ENCODE measurements at regions not wholly inside any gene's neighbourhood (a gene's known extent, or its start where the extent isn't known, plus 50 kb on each side); places are given as distances from the start of the nearest gene placed in this dataset.

DNA sequence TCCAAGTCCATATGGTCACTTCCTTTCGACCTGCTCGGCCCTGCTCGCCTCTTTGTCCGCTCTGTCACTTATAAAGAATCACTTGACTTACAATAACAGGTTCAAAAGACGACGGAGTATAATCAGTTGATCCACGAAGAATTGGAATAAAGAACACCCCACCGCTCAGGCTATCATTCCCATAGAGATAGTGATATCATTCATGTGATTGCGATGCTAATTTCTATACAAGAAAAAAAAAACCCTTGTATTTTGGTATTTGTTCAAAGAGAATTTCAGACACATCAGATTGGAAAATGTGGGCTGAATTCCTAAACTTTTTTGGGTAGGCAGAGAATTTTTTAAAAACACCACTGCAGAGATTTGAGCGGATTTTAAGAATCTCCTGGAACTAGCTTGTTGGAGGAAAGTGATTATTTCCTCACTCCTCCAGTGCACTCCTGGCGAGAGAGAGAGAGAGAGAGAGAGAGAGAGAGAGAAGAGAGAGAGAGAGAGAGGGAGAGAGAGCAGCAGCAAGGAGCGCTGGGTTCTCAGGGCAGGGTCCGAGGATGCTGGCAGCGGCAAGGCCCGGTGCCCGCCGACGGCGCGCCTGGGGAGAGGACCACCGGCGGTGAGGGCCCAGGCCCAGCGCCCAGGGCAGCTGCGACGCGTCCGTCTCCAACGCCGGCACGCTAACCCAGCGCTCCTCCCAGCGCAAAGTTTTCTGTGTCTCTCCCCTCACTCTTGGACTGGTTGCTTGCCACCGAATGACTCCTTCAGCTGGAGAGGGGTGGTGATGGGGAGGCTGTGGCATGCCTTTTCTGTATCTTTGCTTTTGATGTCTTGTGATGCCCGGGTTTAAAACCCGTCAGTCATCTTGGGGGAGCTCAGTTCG is 149.0 kb upstream of the ZNF536 start:
- FAIRE-seq = no peak

DNA sequence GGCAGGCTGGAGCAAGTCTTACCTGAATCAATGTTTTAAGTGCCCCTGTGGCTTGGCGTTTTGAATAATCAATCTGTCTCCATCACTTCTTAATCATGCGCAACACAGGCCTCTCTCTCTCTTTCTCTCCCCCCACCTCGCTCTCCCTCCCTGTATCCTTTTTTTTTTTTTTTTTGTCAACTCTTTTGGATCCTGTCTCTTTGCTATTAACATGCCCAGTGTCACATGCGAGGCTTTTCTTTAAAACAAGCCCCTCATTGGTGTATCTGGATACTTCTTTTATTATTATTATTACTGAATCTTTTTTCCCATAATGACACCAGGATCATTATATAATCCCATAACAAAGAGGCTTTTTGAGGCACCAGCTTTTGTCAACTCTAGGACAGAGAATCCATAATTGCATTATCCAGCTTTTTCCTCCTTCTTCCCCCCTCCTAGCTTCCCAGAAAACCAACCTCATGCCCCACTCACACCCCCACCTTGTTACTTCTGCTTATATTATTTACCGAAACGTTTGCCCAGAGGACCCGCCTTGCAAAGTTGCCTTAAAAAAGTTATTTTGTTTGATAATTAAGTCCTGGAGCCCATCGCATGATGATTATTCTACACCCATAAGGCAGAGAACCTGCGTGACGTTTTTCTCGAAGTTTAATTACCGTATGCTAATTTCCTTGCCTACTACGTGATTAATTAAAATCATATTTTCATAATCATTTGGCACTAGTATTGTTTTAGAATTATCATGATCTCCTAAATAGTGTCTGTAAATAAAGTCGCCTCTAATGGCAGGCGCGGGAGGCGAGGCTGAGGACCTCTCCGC is 148.1 kb upstream of the ZNF536 start:
- no peak for FAIRE-seq

DNA sequence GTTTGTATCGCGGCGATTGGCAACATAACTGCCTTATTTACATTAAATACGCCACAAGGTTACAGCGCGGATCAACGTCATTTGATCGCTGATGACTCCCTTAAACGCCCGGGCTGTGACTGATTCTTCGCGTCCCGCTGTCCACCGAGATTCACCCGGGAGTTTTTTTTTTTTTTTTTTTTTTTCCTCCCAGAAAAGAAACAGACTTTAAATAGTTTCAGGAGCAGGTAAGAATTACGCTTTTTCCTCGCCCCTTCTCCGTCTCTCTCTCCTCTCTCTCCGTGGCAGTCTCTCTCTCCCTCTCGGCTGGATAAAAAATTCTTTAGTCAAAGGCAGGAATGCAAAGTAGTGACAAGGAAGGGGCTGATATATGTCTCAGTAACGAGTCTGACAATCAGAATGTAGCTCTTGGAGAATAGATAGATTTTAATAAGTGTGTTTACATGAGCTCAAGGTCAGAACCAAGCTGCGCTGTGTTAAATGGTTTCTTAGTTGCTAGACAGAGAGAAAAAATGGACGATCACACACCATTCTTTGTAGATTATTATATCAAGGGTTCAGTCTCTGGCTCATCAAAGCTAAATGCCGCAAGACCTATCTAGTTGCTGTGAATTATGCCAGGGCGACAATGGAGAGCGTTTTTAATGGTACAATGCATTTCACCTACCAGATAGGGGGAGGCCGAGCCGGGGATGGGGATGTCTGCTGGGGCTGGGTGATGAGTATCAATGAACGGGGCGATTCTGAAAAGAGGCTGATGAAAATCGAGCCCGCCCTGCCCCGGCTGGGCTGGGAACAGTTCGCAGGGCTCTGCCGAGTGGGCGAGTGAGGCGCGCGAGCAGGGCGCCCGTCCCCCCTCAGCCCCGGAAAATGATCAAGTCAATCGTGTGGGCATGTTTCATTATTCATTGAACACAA is 147.2 kb upstream of the ZNF536 start:
- no peak for FAIRE-seq

DNA sequence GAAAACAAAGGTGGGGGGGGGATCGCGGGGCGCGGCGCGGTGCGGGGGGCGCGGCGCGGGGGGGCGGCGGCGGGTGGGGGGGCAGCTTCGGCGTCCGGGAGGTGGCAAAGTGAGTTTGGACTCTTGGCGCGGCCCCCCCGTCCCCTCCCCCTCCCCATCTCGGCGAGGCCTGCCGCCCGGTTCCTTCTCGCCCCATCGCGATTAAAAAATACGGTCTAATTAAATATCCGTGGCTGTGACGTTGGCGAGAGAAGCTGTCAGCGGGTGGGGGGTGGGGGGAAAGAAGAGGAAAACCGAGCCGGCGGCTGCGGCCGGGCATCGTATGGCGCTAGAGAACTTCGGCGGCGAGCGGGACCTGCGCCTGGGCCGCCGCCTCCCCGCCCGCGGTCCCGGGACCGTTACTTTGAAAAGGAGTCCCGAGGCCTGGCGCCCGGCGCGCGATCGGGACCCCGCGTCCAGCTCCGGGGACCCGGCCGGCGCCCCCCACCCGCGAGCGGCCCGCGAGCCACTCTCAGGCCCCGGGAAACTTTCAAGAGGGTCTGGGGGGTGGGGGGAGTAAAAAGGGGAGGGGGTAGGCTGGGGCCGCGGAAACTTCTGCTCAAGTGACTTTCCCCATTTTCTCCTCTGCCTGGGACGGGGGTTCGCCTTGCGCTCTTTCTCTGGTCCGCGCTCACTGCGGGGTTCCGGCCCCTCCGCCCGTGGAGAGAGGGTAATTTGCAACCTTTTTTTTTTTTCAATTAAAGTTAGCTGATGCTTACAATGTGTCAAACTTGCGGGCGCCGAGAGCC is 146.3 kb upstream of the ZNF536 start:
- FAIRE-seq = no peak

DNA sequence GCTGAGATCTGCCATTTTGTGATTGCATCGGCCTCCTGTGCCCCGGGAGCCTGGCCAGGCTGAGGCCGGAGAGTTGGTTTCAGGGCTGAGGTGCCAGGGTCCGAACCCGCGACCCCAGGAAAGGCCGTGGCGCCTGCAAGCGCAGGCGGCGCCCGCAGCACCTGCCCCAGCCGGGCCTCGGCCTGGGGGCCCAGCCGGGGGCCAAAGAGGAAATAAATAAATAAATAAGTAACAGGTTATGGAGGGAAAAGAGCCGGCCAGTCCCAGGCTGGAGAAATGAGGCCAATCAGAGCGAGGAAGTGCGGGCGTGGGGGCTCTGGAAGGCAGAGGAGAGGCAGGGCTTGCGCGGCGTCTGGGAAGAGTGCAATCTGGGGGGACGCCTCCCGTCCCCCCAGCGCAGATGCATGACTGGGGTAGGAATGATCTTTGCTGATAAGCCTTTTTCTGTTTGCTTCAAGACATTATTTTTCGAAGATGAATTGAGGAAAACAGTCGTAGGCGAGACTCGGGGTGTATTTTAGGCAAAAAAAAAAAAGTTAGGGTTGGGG is 145.6 kb upstream of the ZNF536 start:
- no peak for FAIRE-seq

DNA sequence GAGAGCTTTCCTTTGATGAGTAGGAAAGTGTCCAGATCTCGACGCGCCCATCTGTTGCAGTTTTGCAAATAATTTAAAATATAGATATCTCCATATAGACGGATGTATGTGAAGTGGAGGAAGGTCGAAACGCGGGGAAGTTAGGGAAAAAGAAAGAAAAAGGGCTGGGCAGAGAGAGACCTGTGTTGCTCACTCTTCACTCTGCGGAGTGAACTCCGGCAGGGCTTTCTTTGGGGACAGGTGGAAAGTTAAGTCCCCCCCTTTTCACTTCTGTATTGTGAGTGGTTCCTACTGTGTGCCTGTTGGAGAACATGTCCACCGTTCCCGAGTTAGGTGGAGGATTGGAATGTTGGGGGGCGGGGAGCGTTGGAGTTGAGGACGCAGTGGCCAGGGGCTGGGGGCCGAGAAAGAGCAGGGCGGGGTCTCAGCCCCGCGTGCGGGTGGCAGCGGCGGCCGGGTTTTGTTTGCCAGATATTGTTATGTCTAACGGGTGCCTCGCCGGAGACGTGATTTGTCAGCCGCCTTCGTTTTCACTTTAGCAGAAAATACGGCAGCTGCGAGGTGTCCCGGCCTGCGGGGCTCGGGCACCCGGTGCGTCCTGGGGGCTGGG is 145.1 kb upstream of the ZNF536 start:
- FAIRE-seq = no peak

DNA sequence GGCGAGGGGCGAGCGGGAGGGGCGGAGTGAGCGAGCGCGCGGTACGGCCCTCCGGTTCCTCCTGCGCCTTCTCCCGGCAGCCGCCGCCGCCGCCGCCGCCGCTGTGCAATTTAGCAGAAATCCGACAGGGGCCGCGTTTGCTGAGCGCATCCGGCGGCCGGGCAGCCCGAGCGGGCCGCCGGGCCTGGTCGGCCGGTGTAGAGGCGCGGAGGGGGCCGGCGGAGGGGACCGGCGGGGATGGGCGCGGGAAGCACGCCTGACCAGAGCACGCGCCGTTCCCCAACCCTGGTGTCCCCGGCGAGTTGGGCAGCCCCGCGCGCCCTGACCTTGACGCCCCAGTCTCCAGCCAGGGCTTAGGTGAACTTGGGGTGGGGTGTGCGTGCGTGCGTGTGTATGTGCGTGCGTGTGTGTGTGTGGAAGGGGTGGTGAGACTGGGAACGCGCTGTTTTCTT is 144.5 kb upstream of the ZNF536 start:
- FAIRE-seq = no peak

DNA sequence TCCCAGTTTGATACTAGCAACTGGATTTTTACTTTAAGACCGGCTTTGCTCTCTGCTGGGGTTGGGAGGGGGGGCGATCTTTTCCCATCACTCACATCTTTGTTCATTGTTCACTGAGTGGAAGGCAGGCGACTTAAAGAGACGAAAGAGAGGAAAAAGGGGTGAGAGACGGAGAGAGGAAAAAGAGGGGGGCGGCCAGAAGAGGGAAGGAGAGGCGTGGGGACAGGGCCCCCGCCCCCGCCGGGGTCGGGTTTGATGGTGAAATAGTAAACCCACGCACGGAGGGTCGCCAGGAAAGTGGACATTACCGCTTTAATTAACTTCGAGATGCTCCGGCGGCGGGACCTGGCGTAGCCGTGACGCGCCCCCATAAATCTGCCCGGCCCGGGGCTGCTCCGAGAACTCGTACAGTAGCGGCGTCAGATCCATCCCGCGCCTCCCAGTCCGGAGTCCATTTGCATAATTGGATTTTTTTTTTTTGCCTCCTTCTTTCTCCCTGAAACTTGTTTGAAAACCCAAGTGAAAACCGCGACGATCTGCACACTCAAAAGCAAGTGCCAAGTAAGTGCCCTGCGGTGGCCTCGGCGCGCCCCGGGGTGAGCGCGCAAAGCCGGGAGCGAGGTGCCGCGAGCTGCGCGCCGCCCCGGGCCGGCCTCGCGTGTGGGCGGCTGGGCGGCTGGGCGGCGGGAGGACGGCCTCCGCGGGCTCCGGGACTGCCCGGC is 143.9 kb upstream of the ZNF536 start:
- no peak for FAIRE-seq

DNA sequence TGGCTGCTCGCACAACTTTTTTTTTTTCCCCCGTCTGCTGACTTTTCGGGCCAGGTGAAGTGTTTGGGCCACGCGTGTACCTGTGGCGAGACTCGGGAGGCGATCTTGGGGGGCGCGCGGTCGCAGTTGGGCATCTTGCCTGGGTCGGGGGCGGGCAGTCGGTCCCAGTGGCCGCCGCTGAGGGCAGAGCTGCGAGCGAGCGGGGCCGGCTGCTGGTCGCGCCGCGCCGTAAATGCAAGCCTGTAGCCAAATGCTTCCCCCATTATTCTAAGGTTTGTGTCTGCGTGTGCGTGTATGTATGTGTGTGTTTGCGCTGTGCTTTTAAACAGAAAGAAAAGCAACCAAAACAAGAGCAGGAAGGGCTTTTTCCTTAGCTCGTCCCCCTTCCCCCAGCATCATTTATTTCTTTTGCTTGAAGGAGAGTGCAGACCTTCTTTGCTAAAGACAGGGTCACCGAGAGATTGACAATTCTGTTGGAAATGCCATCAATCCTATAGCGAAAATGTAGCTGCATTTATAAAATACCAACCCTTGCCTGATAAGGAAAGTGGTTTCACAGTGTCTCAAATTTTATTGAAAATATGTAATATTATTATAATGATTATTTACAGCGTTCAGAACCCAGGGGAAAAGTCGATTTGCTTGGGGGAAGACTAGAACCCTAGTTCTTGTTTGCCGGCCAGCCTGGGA is 143.2 kb upstream of the ZNF536 start:
- no peak for FAIRE-seq

DNA sequence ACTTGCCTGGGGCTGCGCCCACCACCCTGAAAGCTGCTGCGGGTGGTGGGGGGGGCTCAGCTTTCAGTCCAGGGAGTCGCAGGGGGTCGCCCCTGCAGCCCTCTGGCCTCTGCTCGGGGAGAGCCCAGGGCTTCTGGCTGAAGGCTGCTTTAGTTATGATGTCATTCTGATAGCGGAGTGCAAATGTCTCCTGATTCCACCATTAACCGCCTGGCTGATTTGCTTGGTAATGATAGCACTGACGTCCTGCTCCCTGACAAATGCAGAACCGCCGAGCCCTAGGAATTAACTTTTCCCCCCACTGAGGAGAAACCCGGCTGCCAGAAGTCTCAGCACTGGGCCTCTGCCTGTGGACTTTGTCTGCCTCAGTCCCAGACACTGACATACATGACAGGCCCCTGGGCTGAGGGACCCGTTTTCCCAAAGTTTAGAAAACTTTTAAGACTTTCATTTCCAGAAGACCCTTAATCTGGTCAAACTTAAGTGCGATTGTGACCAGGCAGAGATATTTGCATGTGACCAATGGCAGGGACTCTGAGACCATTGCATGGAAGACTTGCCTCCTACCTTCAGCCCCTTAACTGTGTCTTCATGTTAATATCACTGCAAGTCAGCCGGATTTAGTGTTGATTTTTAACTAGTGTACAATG is 142.5 kb upstream of the ZNF536 start:
- FAIRE-seq = no peak

DNA sequence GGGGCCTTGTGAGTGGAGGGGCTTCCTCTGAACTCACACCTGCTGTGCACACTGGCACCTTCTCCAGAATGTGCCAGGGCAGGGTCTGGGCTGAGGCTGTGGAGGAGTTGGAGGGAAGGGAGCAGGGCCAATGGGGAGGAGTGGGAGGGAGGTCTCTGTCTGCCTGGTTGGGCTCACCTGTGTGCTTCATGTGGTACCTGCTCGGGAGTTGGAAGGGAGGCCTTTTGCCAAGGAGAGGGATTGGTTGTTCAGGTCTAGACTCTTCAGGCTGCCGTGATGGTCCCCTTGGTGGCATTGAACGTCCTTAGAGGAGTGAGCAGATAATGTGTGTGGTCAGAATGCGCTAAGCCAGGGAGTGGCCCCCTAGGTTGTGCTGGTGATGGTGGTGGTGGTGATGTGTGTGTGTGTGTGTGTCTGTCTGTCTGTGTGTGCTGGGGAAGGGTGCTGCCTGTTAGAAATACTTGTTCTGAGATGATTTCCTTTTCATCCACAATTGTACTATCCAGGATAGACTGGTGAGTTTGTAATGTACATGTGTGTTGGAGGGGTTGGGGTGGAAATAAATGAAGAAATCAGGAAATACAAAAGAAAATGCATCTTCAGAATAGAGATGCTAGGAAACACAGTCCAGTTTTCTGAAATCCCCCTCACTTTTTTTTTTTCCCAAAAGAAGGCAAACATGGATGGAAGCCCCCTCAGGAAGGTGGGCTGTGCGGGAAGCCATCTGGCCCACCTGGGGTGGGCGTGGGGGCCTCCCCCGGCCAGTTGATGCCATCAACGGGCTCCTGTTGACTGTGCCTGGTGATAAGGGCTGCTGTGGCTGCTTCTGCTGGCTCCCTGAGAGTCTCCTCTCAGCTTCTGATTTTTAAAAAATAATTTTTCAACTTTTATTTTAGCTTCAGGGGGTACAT is 140.5 kb upstream of the ZNF536 start:
- no peak for FAIRE-seq

DNA sequence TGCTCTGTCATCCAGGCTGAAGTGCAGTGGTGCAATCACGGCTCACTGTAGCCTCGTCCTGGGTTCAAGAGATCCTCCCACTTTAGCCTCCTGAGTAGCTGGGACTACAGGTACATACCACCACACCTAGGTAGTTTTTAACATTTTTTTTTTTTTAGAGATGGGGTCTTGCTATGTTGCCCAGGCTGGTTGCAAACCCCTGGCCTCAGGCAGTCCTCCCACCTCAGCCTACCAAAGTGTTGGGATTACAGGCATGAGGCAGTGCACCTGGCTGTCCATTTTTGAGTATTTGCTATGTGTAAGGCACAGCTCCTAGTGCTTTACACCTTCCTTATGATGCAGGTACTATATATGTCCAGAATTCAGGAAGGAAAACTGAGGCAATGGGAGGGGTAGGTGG is 138.8 kb upstream of the ZNF536 start:
- no peak for FAIRE-seq

DNA sequence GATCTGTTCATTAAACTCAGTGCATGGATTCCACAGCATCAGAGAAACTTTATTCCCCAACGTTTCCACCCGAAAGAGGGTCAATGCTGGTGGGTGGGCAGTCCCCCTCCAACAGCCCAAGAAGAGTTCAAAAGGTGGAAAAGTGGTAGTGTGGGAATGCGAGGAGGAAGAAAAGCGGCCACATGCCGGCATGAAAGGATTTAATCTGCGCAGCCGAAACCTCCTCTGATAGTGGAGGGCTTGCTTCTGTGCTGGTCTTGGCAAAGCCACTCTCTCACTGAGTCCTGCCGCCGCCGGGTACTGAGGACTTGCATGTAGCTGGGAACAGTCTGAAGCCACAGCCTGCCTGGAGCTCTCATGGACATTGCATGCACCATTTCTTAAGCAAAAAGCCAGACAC is 136.2 kb upstream of the ZNF536 start:
- FAIRE-seq = no peak

DNA sequence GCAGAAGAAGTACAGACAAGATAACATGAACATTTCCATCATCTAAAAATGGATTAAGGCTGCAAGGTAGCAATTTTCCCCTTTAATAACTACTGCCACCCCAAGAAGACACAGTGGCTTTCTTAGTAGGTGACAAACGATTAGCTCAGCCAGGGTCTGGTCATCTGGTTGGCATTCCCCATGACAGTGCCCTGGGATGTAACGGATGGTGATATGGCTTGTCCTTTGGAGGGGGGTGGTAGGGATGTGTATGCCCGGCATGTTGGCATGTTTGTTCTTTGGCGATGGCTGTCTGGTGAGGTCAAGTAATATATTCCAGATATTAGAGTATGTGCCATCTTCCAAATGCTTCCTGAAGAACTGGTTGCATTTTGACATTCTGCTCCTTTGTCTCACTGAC is 135.6 kb upstream of the ZNF536 start:
- FAIRE-seq = no peak

DNA sequence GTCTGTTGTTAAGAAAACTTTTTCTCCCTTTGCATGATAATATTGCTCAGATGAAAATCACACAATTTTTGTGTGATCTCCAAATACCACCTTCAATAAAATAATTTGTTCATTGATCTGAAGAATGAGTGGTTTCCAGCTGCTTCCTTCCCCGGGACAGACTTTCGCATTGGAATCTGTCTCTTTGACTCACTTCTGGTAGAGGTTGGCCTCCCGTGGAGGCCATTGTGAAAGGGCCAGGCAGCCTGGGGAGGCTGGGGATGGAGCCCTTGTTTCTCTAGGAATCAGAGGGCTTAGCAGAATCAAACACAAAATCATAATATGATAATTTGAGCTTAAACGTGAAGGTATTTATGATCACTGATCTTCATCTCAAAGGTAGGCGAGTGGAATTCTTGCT is 135.0 kb upstream of the ZNF536 start:
- no peak for FAIRE-seq

DNA sequence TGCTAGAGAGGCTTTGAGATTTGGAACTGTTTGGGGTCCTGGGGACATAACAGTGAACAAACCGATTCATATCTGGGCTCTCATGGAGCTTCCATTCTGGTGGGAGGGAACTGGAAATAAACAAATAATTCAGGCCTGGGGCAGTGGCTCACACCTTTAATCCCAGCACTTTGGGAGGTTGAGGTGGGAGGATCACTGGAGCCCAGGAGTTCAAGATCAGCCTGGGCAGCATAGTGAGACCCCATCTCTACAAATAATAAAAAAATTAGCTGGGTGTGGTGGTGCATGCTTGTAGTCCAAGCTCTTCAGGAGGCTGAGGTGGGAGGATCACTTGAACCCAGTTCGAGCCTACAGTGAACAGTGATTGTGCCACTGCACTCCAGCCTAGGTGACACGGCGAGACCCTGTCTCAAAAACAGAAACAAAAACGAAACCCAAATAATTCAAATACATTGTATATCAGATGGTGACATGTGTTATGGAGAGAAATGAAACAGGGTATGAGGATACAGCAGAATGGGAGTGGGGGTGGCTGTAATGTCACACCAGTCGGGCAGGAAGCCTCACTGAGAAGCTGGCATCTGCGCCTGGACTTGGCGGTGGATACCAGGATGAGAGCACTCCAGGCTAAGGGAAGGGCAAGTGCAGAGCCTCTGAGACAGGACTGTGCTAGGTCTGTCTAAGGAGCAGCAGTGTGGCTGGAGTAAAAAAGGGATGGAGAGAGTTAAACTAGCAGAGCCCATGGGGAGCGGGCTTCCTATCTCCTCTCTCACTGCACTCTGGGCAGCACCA is 131.1 kb upstream of the ZNF536 start:
- FAIRE-seq = no peak

DNA sequence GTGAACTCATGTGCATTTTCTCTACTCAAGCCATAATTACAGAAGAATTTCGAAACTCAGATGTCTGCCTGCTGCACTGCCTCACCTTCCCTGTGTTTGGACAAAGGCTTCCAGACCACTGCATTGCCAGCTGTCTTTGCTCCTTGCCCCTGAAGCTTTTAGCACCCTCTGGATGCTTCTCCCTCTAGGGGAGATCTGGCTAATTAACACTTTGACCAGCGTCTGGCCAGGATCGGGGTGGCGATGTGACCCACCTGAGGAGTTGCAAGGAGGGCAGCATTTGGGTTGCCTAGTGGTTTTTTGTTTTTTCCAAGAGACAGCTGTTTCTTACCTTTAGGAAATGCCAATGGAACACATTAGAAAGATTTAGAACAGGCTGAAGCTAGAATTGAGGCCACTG is 127.7 kb upstream of the ZNF536 start:
- FAIRE-seq = no peak

Measured in A204.1 (cell line).